Ascending aorta (tissue), 2 donors: ENCODE measurements at regions not wholly inside any gene's neighbourhood (a gene's known extent, or its start where the extent isn't known, plus 50 kb on each side); places are given as distances from the start of the nearest gene placed in this dataset.

Experiments used
- DNase-seq, 2 donors: peaks; one replicate each; pipeline ENCODE4 v3.0.0-alpha.2; 2019; ENCODE audit warnings: low spot score in 2 of 2
- H3K27ac ChIP-seq, 2 donors: fragments of 200-600 bp; sonication (generic); one replicate each; pipeline ENCODE4 v1.5.1; 2016 to 2017; ENCODE audit warnings: mild to moderate bottlenecking in 1 of 2
- H3K27me3 ChIP-seq: fragments of 200-600 bp; sonication (generic); one replicate; pipeline ENCODE4 v1.5.1; 2017
- H3K36me3 ChIP-seq, 2 donors: fragments of 200-600 bp; sonication (generic); one replicate each; pipeline ENCODE4 v1.5.1; 2016
- H3K4me1 ChIP-seq, 2 donors: fragments of 200-600 bp; sonication (generic); one replicate each; pipeline ENCODE4 v1.5.1; 2016 to 2017; ENCODE audit warnings: mild to moderate bottlenecking in 1 of 2
- H3K4me3 ChIP-seq, 2 donors: fragments of 200-600 bp; sonication (generic); one replicate each; pipeline ENCODE4 v1.5.1; 2016 to 2017; ENCODE audit warnings: mild to moderate bottlenecking in 1 of 2
- H3K9me3 ChIP-seq, 2 donors: fragments of 200-600 bp; sonication (generic); one replicate each; pipeline ENCODE4 v1.5.1; 2016
- intact Hi-C: fragments of 100-400 bp; cut with DNase I; formaldehyde crosslinking; loops from one replicate; pipeline ENCODE4 v1.15.1; 2023
- TF ChIP-seq, protein P1 (sequence below), 3 experiments: fragments of 200-600 bp in 2 of 3; fragments of 450-650 bp in 1 of 3; sonication (generic) in 2 of 3; IDR thresholded peaks; one replicate each; pipeline ENCODE4 v1.5.1; 2016 to 2019; ENCODE audit warnings: antibody characterized with exemption in 3 of 3, mild to moderate bottlenecking in 1 of 3, moderate library complexity in 1 of 3

DNA sequence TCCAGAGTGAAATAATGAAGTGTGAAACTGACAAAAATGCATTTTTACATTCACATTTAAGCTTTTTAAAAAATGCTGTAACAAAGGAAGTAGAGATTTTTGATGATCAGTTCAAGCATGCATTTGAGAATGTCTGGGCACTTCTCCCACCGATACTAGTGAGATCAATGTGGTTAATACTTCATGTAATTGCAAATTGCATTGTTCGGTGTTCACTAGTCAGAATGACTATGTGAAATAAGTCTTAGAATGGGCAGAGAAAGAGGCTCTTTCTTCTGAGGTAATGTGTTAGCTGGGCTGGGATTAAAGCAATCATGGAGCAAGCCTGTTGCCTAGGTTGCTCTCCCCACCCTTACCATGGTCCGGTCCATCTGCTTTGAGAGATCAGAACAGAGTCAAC, 587.0 kb upstream of the GRM7 start:
- TF ChIP-seq, protein P1, sequence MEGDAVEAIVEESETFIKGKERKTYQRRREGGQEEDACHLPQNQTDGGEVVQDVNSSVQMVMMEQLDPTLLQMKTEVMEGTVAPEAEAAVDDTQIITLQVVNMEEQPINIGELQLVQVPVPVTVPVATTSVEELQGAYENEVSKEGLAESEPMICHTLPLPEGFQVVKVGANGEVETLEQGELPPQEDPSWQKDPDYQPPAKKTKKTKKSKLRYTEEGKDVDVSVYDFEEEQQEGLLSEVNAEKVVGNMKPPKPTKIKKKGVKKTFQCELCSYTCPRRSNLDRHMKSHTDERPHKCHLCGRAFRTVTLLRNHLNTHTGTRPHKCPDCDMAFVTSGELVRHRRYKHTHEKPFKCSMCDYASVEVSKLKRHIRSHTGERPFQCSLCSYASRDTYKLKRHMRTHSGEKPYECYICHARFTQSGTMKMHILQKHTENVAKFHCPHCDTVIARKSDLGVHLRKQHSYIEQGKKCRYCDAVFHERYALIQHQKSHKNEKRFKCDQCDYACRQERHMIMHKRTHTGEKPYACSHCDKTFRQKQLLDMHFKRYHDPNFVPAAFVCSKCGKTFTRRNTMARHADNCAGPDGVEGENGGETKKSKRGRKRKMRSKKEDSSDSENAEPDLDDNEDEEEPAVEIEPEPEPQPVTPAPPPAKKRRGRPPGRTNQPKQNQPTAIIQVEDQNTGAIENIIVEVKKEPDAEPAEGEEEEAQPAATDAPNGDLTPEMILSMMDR (IDR thresholded peaks at IDR 0.05) = no peak
- Histone ChIP-seq H3K9me3 (no peaks in the 10 kb centered on the region), H3K27ac (no peak overlapping the region), H3K4me1 (no peaks in the 10 kb centered on the region), H3K27me3 (no peaks in the 10 kb centered on the region), H3K4me3 (no peak overlapping the region), H3K36me3 (no peaks in the 10 kb centered on the region)
- DNase-seq = no peak
- intact Hi-C loops = no loop called here

DNA sequence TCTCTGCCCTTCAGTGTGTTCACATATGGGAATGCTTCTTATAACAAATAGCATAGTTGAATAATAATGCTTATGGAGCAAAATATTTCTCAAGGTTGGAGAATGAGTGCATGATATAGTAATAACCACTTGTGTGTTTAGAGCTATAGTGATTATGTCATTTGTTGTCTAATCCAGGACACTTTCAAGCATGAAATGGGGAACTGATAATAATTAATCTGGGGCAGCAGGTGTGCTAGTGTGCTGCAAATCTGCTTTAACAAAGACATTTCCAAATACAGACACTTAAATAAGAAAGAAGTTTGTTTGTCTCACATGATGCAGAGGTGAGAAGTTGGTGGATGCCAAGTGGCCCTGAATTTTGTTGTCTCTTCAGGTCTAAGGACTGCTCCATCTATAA, 579.3 kb upstream of the GRM7 start:
- no peak for DNase-seq
- TF ChIP-seq, protein P1 (IDR thresholded peaks at IDR 0.05) = no peak
- intact Hi-C loops = no loop called here
- Histone ChIP-seq H3K9me3 (no peaks in the 10 kb centered on the region), H3K27ac (no peak overlapping the region), H3K27me3 (no peaks in the 10 kb centered on the region), H3K4me3 (no peak overlapping the region), H3K4me1 (no peaks in the 10 kb centered on the region), H3K36me3 (no peaks in the 10 kb centered on the region)

DNA sequence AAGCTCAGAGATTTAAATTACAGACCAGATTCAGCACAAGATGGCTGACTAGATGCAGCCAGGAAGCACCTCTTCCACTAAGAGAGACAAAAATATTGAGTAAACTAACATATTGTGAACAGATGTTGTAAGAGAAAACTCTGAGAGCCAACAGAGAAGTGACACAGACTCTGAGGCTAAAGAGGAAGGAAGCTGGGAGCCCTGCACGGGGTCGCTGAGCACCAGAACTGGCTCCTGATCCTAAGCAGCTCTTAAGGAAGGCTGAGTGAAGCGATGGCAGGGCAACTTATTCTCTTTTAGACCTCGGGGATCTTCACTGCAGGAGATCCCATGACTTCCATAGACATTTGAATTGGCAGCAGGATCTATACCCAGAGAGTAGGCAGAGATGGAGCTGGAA, 578.0 kb upstream of the GRM7 start:
- TF ChIP-seq, protein P1 (IDR thresholded peaks at IDR 0.05) = no peak
- DNase-seq = no peak
- no peak overlapping the region for H3K4me3 ChIP-seq
- H3K9me3 ChIP-seq = no peaks in the 10 kb centered on the region
- intact Hi-C loops = no loop called here
- no peaks in the 10 kb centered on the region for H3K36me3 ChIP-seq
- H3K4me1 ChIP-seq = no peaks in the 10 kb centered on the region
- no peaks in the 10 kb centered on the region for H3K27me3 ChIP-seq
- no peak overlapping the region for H3K27ac ChIP-seq

DNA sequence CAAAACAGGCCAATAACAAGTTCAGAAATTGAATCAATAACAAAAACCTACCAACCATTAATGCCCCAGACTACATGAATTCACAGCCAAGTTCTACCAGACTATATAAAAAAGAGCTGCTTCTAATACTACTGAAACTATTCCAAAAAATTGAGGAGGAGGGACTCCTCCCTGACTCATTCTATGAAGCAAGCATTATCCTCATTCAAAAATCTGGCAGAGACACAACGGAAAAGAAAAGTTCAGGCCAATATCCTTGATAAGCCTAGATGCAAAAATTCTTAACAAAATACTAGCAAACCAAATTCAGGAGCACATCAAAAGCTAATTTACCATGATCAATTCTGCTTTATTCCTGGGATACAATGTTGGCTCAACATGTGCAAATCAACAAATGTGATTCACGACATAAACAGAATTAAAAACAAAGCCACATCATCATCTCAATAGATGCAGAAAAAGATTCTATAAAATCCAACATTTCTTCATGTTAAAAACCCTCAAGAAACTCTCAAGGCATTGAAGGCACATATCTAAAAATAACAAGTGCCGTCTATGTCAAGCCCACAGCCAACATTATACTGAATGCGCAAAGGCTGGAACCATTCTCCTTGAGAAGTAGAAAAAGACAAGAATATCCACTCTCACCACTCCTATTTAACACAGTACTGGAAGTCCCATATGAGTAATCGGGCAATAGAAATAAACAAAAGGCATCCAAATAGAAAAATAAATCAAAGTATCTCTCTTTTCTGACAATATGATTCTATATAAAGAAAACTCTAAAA, 573.6 kb upstream of the GRM7 start:
- H3K27me3 ChIP-seq = no peaks in the 10 kb centered on the region
- no peaks in the 10 kb centered on the region for H3K36me3 ChIP-seq
- intact Hi-C loops = no loop called here
- H3K27ac ChIP-seq = no peak overlapping the region
- H3K4me3 ChIP-seq = no peak overlapping the region
- H3K4me1 ChIP-seq = no peaks in the 10 kb centered on the region
- H3K9me3 ChIP-seq = no peaks in the 10 kb centered on the region
- TF ChIP-seq, protein P1 (IDR thresholded peaks at IDR 0.05) = no peak
- DNase-seq = no peak

DNA sequence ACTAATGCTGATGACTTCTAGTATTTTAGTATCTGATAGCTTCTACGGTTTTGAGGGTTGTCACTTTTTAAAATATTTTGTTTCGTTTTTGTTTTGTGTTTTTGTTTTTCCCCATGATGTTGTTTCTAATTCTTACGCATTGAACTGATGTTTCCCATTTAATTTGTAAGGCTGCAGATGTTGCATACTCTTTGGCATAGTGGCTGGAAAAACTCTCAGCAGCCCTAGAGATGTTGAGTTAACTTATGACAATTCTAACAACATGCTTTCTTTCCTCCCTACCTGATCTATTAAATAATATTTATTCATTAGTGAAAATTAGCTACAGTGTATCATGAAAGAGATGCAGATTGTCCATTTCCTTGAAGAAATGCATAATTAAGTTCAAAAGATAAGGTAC, 559.3 kb upstream of the GRM7 start:
- TF ChIP-seq, protein P1 (IDR thresholded peaks at IDR 0.05) = no peak

More for the DNA sequence above, 559.3 kb upstream of the GRM7 start:
- Histone ChIP-seq H3K4me3 (no peak overlapping the region), H3K27ac (no peak overlapping the region), H3K27me3 (no peaks in the 10 kb centered on the region), H3K36me3 (no peaks in the 10 kb centered on the region), H3K9me3 (peaks cover 0 to 8% of the 10 kb centered on the region in 2 donors), H3K4me1 (no peaks in the 10 kb centered on the region)
- no peak for DNase-seq
- intact Hi-C loops = no loop called here
